Stimulated activated CD4-positive, alpha-beta T cell treated with anti-CD3 and anti-CD28 coated beads, Interleukin-1b, Interleukin-23, amount 100 ng/mL, for 48 hours (primary cell): ENCODE measurements at regions not wholly inside any gene's neighbourhood (a gene's known extent, or its start where the extent isn't known, plus 50 kb on each side); places are given as distances from the start of the nearest gene placed in this dataset.
A peak's percentile ranks its signal among the peaks of the same experiment; 100 is the strongest.

ENCODE experiments used
- DNase-seq: peaks from one replicate; pipeline ENCODE4 v3.0.0-alpha.2; 2020

DNA sequence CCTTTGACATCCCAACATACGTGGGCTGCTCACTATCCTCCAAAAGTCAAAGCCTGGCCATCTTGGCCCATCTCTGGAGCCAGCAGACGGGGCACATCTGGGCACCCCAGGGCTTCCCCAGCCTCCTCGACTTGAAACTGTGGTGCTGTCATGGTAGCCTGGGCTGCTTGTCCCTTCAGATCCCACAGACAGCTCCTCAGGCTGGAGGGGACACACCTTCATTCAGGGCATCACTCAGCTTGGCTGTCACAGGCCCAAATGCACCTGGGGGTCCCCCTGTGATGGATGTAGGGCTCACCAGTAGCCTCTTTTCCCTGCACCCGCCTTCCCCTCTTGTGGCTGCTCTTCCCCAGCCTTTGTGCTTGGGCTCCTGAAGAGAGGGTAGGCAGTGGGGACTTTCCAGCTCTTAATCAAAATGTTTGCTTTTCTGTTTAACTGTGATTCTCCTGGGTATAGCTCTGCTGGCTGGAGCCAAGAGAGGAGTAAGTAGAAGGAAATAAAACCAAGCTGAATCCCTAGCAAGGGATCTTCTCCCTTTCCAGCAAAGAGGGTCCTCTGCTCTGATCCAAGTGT is 92.3 kb downstream of the GYPC start:
- no peak for DNase-seq

GRCh38 chr2:126748929-126749518 is 93.1 kb downstream of the GYPC start:
- DNase-seq = no peak

GRCh38 chr2:126749537-126749936 is 93.6 kb downstream of the GYPC start:
- DNase-seq = no peak

GRCh38 chr2:126750506-126750905 is 94.5 kb downstream of the GYPC start:
- DNase-seq = no peak

DNA sequence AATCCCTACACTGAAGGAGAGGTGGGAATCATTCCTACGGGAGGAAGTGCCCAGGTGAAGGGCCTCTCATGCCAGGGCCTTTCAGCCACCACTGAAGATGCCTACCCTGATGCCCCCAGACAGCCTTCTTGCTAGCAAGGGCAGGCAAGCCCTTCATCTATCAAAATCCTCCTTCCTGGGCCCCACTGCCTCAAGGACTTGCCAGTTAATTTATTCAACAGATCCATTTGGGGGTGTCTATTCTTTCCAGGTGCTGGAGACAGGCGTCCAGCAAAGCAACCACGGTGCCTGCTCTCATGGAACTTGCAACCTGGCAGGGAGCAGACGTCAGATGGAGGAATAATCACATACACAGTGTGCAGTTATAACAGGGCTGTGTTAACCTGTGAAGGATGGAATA is 95.5 kb downstream of the GYPC start:
- DNase-seq = no peak

- no peak for DNase-seq
These were observed 96.9 kb downstream of the GYPC start for GRCh38 chr2:126752876-126753275.

GRCh38 chr2:126753501-126754212 is 97.7 kb downstream of the GYPC start:
- DNase-seq = no peak

DNA sequence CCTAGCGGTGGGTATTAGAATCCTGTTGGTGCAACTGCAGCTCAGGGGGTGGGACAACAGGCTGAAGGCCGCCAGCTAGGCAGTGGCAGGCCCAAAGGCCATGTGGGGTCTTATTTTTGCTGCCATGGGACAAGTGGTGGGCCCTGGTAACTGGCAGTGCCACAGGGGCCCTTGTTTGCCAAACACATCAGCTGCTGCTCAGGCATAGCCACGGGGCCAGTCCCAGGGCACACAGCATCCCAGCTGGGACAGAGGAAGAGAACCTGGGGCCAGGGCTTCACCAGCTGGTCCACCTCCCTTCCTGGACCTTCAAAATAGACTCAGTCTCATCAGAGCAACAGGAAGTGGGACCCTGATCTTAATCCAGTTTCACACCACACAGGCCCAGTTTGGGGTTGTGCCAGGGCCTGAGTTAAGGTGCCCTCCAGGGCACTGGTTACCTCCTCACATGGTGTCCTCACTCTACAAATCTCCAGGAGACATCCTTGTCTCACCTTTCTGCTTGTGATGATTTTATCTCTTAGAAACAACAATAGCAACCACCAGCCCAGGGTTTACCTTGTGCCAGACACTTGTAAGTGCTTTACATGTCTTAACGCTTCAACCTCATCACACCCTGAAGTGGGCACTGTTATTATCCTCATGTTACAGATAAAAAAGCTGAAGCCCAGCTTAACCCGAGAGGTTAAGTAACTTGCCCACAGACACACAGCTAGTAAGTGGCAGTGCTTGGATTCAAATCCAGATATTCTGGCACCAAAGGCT is 98.5 kb downstream of the GYPC start:
- no peak for DNase-seq

- no peak for DNase-seq
These were observed 100.2 kb downstream of the GYPC start for GRCh38 chr2:126756125-126756524.

DNA sequence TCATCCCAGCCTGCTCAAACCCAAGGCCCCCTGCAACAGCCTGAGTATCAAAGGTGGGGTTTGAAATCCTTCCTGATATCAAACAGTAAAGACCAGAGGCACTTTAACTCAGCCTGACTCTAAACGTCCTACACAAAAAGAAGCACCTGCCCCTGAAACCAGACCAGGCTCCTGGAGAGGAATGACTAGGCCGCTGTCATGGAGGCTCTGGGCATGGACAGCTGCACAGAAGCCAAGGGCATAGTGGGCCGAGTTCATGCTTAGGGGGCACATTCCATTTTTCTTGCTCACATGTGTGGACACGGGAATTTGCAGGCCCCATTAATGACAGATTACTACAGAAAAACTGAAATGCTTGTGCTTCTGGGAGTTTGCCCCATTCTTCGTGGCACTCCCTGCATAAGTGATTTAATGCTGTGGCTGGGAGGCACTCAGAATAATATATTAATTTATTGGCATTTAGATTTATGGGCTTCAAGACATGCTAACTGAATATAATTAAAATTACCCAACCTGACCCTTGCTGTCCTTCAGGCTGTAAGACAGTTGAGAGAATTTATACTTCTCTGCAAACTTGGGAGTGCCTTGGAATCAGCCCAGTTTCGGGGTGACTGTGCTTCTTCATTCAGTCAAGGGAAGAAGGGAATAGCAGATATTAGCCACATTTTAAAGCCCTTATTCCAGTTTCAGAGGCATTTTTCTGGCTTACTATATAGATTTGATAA is 105.5 kb downstream of the GYPC start:
- DNase-seq = no peak

DNA sequence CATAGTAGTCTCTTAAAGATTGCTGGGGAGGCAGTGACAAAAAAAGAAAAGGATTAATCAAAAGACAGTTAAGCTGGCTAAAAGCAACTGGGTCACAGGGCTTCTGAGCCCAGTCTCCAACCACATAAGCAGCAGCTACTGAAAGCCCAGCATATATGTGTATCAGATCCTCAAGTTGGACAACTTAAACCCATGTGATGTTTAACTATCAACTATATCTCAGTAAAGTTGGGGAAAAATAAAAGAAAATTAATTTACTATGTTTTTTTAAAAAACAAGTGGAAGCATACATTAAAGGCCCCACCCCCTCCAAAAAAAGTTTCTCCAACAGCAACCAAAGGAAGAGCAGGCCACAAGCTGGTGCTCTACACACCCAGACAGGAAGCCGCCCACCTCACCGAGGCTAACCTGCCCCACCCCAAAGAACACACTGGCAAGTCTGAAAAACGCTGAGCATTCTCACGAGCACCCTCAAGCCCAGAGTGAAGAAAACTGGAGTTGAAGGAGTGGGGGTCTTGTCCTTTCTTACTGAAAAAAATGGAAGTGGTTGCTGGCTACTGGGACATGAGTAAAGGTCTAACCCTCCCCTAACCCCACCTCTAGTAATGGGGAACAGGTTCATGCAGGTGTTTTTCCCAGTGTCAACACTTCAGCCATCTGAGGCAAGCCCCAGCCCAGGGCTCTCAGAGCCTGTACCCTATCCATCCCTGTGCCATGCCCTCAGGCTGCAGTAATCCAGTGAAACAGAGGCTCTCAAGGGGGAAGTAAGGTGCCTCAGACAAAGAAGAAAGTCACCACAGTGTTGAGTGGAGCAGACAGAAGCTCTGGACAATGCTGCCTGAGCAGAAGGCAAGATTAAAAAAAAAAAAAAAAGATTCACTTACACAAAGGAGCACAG is 106.3 kb downstream of the GYPC start:
- peak; percentile 15 for DNase-seq

GRCh38 chr2:126764686-126765265 is 108.8 kb downstream of the GYPC start:
- no peak for DNase-seq

DNA sequence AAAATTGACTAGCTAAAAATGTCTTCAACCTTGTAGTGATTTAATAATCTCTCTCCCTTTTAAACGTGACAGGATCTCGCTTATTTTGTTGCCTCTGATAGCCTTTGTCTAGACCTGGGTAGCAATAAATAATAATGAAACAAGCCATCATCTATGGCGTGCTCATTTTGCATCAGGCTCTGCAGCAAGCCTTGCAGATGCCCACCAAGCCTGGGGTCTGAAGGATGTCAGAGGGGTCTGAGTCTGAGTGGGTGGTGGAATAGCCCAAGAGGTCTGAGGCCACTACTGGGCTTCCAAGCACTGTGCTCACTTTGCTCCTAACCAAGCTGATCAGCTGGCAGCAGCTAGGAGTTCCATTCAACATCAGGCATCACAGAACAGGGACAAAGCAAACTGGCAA is 109.4 kb downstream of the GYPC start:
- DNase-seq = no peak

GRCh38 chr2:126766295-126766968 is 110.5 kb downstream of the GYPC start:
- no peak for DNase-seq

DNA sequence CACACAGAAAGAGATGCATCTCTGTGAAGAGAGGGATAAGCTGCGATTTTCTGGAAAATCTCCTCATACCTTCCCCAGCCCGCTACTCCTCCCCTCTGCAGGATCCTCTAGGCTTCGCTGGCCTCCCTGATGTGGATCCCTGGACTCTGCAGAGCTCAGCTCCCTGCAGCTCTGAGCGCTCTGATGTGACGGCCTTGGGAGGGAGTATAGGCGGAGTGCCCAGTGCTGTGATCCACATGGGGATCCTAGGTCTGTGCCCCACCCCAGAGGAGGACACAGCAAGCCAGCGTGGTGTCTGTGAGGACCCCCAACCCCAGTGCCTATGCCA is 111.0 kb downstream of the GYPC start:
- no peak for DNase-seq

GRCh38 chr2:126769118-126769517 is 113.2 kb downstream of the GYPC start:
- DNase-seq = no peak

DNA sequence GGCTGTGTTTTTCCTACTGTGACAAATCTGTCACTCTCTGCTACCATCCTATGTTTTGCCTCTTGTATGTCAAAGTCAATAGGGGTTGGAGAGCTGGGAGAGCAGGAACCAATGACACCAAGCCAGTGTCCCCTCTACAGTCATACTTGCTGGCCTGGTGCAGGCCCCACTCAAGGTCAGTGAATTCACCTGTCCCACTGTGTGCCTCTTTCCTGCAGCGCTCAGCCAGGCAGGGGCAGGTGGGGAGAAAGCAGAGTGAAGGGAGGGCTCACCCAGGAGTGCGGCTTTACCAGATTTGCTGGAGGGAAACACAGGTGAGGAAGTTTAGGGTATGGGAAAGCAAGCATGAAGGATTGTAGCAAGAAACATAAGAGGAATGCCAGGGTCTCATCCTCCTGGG is 114.5 kb downstream of the GYPC start:
- DNase-seq = no peak

DNA sequence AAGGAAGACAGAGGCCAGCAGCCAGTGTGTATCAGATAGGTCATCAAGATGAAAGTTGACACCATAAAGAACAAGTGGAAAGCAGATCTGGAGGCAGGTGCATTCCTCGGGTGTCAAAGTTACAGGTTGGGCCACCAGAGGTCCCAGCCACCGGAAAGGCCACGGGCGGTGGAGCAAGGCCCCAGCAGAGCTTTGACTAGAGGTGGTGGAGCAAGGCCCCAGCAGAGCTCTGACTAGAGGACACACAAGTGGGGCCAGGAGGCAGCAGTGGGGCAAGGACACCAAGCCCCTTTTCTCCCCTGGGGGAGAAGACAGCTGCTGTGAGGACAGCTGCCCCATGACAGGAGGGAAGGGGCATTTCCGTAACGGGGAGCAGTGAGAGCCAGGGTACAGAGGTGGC is 115.1 kb downstream of the GYPC start:
- no peak for DNase-seq

- DNase-seq = no peak
These were observed 115.7 kb downstream of the GYPC start for GRCh38 chr2:126771501-126772195.

- DNase-seq = no peak
These were observed 118.3 kb downstream of the GYPC start for GRCh38 chr2:126774290-126774689.

DNA sequence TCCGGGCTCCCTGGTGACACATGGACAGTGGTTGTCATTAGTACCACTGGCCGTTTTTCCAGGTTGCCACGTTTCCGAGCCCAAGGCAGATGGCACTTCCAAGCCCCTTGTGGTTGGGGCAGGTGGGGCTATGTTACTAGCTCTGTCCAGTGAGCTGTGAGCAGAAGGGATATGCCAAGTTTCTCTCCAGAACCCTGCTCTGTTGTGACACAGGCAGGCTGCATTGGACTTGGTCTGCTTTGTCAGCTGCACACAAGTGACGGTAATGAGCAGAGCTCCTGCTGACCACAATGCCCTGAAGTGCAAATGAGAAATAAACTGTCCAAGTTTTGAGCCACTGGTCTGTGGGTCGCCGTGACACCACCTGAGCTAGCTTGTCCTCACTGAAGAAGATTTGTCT is 118.8 kb downstream of the GYPC start:
- DNase-seq = no peak
